ENCODE measurements at regions not wholly inside any gene's neighbourhood (a gene's known extent, or its start where the extent isn't known, plus 50 kb on each side); places are given as distances from the start of the nearest gene placed in this dataset.

DNA sequence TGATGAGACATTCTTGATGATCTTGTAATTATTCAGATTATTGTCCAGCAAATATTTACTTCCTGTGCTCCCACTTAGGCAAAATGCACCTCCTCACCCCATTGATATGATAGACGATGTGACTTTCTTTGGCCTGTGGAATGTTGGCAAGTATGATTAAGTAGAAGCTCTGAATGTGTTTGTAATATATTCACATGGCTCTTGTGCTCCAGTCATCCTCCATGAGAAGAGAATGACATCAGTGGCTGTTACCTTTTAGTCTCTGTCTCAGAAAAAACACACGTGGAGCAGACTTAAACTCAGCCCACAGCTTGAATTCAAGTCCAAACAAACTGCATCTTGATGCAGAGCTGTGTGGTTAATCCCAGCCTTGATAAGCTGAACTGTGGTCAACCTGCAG, 984.3 kb upstream of the FBXO33 start:
- TF ChIP-seq POLR2A (IDR thresholded peaks at IDR 0.05) = no peak
- TF ChIP-seq, protein P1, sequence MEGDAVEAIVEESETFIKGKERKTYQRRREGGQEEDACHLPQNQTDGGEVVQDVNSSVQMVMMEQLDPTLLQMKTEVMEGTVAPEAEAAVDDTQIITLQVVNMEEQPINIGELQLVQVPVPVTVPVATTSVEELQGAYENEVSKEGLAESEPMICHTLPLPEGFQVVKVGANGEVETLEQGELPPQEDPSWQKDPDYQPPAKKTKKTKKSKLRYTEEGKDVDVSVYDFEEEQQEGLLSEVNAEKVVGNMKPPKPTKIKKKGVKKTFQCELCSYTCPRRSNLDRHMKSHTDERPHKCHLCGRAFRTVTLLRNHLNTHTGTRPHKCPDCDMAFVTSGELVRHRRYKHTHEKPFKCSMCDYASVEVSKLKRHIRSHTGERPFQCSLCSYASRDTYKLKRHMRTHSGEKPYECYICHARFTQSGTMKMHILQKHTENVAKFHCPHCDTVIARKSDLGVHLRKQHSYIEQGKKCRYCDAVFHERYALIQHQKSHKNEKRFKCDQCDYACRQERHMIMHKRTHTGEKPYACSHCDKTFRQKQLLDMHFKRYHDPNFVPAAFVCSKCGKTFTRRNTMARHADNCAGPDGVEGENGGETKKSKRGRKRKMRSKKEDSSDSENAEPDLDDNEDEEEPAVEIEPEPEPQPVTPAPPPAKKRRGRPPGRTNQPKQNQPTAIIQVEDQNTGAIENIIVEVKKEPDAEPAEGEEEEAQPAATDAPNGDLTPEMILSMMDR (IDR thresholded peaks at IDR 0.05) = no peak
- Histone ChIP-seq H3K36me3 (no peaks in the 10 kb centered on the region), H3K9me3 (no peaks in the 10 kb centered on the region), H3K27me3 (no peaks in the 10 kb centered on the region), H3K4me1 (no peaks in the 10 kb centered on the region), H3K27ac (no peak overlapping the region), H3K4me3 (no peak overlapping the region)
- no peak for DNase-seq
- 23 to 45% methylated on average over 2 of the region's 2 CpGs for WGBS, 2 donors
- intact Hi-C loops (cut with DNase I) = no loop called here

DNA sequence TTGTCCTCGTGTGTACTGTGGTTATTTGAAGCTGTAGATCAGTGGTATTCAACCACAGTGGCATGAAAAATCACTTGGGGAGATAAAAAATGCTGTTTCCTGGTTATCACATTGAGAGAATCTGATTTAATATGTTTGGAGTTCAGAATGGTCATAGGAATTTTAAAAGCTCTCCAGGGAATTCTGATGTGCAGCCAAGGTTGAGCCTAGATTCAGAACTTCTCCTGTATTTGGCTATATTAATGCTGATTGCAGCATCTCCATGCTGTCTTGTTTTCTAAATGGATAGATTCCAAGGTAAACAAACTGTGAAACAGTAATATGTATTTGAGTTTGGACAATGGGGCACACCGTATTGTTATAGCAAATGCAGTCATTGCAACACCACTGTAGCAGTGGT, 982.2 kb upstream of the FBXO33 start:
- no peaks in the 10 kb centered on the region for H3K27me3 ChIP-seq
- H3K4me1 ChIP-seq = no peaks in the 10 kb centered on the region
- TF ChIP-seq POLR2A (IDR thresholded peaks at IDR 0.05) = no peak
- TF ChIP-seq, protein P1 (IDR thresholded peaks at IDR 0.05) = no peak
- no peak overlapping the region for H3K27ac ChIP-seq
- no peak for DNase-seq
- H3K4me3 ChIP-seq = no peak overlapping the region
- WGBS, 2 donors = 21 to 28% methylated on average over 2 of the region's 2 CpGs
- no peaks in the 10 kb centered on the region for H3K9me3 ChIP-seq
- intact Hi-C loops (cut with DNase I) = no loop called here
- H3K36me3 ChIP-seq = no peaks in the 10 kb centered on the region

DNA sequence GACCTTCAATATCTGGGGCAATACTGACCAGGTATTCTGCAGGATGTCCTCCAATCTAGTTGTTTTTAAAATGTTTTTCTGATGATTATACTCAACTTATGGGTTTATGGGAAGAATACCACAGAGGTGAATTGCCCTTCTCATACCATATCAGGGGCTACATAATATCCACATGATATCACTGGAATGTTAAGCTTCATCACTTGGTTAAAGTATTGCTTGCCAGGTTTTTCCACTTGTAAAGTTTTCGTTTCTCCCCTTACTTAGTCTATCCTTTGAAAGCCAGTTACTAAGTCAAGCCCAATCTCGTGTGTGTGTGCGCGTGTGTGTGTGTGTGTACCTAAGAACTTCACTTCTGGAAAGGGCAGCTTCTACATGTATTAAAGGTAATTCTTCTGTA, 980.9 kb upstream of the FBXO33 start:
- H3K4me1 ChIP-seq = no peaks in the 10 kb centered on the region
- intact Hi-C loops (cut with DNase I) = no loop called here
- no peaks in the 10 kb centered on the region for H3K27me3 ChIP-seq
- TF ChIP-seq POLR2A (IDR thresholded peaks at IDR 0.05) = no peak
- TF ChIP-seq, protein P1 (IDR thresholded peaks at IDR 0.05) = no peak
- no peak overlapping the region for H3K4me3 ChIP-seq
- no peaks in the 10 kb centered on the region for H3K36me3 ChIP-seq
- 44 to 52% methylated on average over 4 of the region's 4 CpGs for WGBS, 2 donors
- DNase-seq = no peak
- H3K9me3 ChIP-seq = peaks cover 0 to 7% (median 0%) of the 10 kb centered on the region in 3 donors
- no peak overlapping the region for H3K27ac ChIP-seq

DNA sequence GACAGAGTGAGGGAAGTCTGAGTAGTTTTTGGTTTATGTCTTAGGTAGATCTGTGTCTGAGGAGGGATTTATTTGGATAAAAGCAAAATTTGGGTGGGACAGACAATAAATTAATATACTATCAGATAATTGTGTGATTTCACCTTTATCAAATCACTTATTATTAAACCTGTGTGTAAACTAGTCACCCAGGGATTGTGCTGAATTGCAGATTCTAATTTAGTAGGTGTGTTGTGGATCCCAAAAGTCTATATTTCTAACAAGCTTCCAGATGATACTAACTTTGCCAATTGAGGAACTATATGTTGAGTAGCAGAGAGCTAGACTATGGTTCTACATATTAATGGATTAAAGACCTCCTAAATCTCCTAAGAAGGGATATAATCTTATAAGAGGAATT, 978.5 kb upstream of the FBXO33 start:
- intact Hi-C loops (cut with DNase I) = no loop called here
- no peak for DNase-seq
- peaks cover 0 to 10% (median 0%) of the 10 kb centered on the region in 3 donors for H3K9me3 ChIP-seq
- no peaks in the 10 kb centered on the region for H3K27me3 ChIP-seq
- no peak for TF ChIP-seq POLR2A (IDR thresholded peaks at IDR 0.05)
- TF ChIP-seq, protein P1 (IDR thresholded peaks at IDR 0.05) = no peak
- no peaks in the 10 kb centered on the region for H3K36me3 ChIP-seq
- H3K4me1 ChIP-seq = no peaks in the 10 kb centered on the region
- H3K27ac ChIP-seq = no peak overlapping the region
- H3K4me3 ChIP-seq = no peak overlapping the region

DNA sequence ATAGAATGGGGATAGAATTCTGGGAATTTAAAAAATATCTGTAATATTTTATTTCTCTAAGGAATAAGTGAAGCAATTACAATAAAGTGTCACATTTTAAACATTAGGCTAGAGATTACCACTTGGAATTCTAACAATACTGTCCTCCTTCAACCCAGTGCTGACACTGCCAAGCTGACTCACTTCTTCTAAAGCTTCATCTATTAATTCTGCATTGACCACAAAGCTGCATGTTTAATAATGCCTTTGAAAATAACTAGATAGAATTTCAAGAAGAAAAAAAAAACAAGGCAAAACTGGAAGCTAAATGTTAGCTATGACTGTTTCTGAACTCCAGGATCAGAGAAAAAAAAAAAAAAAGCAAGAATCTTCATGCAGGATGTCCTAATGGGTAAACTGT, 970.7 kb upstream of the FBXO33 start:
- Histone ChIP-seq H3K36me3 (no peaks in the 10 kb centered on the region), H3K27me3 (no peaks in the 10 kb centered on the region), H3K4me3 (no peak overlapping the region), H3K9me3 (peaks cover 0 to 1% (median 0%) of the 10 kb centered on the region in 3 donors), H3K4me1 (no peaks in the 10 kb centered on the region), H3K27ac (no peak overlapping the region)
- DNase-seq = no peak
- intact Hi-C loops (cut with DNase I) = no loop called here
- TF ChIP-seq, protein P1 (IDR thresholded peaks at IDR 0.05) = no peak
- no peak for TF ChIP-seq POLR2A (IDR thresholded peaks at IDR 0.05)
